Natural killer cell (primary cell): ENCODE measurements at regions not wholly inside any gene's neighbourhood (a gene's known extent, or its start where the extent isn't known, plus 50 kb on each side); places are given as distances from the start of the nearest gene placed in this dataset.
"Not testable (repeated sequence)": the region's sequence is repeated elsewhere in the genome, so short reads cannot be mapped to it uniquely, and the experiment has no call there.

ENCODE experiments used
- ATAC-seq, 3 donors: fragments of 150-1000 bp in 2 of 3; fragments of 200-7000 bp in 1 of 3; cut with Tn5 transposase; 1 replicate in 1 of 3; 2 replicates in 2 of 3; pipeline ENCODE4 v1.10.0; 2021; ENCODE audit warnings: mild to moderate bottlenecking in 2 of 3, moderate library complexity in 2 of 3
- DNase-seq, 2 donors: peaks; one replicate each; pipeline versions ENCODE4 v3.0.0 to v3.0.0-alpha.2; 2013 to 2021; ENCODE audit warnings: mixed read lengths in 1 of 2
- H3K27ac ChIP-seq: one replicate; pipeline ENCODE4 v1.5.1; 2013; ENCODE audit warnings: mild to moderate bottlenecking, low read length
- H3K27me3 ChIP-seq: one replicate; pipeline ENCODE4 v1.6.1; 2013; ENCODE audit warnings: low read length; ENCODE audit not compliant: control insufficient read depth, insufficient read depth
- H3K36me3 ChIP-seq: one replicate; pipeline ENCODE4 v1.6.1; 2013; ENCODE audit warnings: low read length; ENCODE audit not compliant: control insufficient read depth, insufficient read depth
- H3K4me1 ChIP-seq: one replicate; pipeline ENCODE4 v1.6.1; 2013; ENCODE audit warnings: low read length; ENCODE audit not compliant: control insufficient read depth, insufficient read depth
- H3K4me3 ChIP-seq: one replicate; pipeline ENCODE4 v1.5.1; 2013; ENCODE audit warnings: low read length
- H3K9me3 ChIP-seq: one replicate; pipeline ENCODE4 v1.6.1; 2013; ENCODE audit warnings: low read length; ENCODE audit not compliant: control insufficient read depth, insufficient read depth
- H3K27ac Mint-ChIP-seq, 2 donors: one replicate each; pipeline ENCODE4 v1.8.0; 2022; ENCODE audit warnings: mild to moderate bottlenecking in 2 of 2, mixed read lengths in 2 of 2, moderate library complexity in 1 of 2
- H3K27me3 Mint-ChIP-seq, 2 donors: one replicate each; pipeline ENCODE4 v1.8.0; 2022; ENCODE audit warnings: low read depth in 2 of 2, mixed read lengths in 2 of 2
- H3K36me3 Mint-ChIP-seq: one replicate; pipeline ENCODE4 v1.8.0; 2022; ENCODE audit warnings: mixed read lengths
- H3K4me1 Mint-ChIP-seq, 2 donors: one replicate each; pipeline ENCODE4 v1.8.0; 2022; ENCODE audit warnings: mixed read lengths in 2 of 2
- H3K4me3 Mint-ChIP-seq: one replicate; pipeline ENCODE4 v1.8.0; 2022; ENCODE audit warnings: mild to moderate bottlenecking, moderate library complexity, mixed read lengths
- H3K9me3 Mint-ChIP-seq, 2 donors: one replicate each; pipeline ENCODE4 v1.8.0; 2022; ENCODE audit warnings: mixed read lengths in 2 of 2
- WGBS: methylation state at CpG from one replicate; pipeline ENCODE4 v1.1.7; 2013; ENCODE audit warnings: missing lambda C conversion rate; ENCODE audit not compliant: insufficient coverage; 5-methylcytosine and 5-hydroxymethylcytosine counted together
- intact Hi-C: fragments of 100-400 bp; cut with micrococcal nuclease; formaldehyde crosslinking; loops from one replicate; pipeline ENCODE4 v1.14.2; 2022
- TF ChIP-seq, protein P1 (sequence below): fragments of 200-600 bp; IDR thresholded peaks from one replicate; pipeline ENCODE4 v1.8.0; 2022; ENCODE audit warnings: antibody characterized with exemption

DNA sequence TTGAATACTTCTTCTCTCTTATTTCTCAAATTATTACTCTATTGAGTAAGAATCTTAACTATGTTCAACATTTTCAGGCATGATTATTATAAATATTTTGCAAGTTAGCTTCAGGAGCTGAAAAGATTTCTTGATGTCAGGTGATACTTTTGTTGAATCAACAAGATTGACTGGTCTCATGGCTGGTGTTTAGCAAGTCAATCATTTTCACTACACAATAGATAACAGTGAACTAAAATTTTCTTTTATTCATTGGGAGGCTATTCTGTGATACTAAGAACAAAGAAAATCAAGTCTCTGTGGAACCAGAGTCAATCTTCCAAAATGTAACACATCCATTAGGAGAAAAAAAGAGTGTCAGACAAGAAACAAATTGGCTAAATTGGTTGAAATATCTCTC, 476.7 kb downstream of the CNTN3 start:
- peaks cover 4 to 11% of the 10 kb centered on the region in 2 donors for H3K9me3 Mint-ChIP-seq
- peaks cover 3% of the 10 kb centered on the region for H3K36me3 Mint-ChIP-seq
- TF ChIP-seq, protein P1, sequence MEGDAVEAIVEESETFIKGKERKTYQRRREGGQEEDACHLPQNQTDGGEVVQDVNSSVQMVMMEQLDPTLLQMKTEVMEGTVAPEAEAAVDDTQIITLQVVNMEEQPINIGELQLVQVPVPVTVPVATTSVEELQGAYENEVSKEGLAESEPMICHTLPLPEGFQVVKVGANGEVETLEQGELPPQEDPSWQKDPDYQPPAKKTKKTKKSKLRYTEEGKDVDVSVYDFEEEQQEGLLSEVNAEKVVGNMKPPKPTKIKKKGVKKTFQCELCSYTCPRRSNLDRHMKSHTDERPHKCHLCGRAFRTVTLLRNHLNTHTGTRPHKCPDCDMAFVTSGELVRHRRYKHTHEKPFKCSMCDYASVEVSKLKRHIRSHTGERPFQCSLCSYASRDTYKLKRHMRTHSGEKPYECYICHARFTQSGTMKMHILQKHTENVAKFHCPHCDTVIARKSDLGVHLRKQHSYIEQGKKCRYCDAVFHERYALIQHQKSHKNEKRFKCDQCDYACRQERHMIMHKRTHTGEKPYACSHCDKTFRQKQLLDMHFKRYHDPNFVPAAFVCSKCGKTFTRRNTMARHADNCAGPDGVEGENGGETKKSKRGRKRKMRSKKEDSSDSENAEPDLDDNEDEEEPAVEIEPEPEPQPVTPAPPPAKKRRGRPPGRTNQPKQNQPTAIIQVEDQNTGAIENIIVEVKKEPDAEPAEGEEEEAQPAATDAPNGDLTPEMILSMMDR, result no peak
- Histone ChIP-seq H3K4me3 (no peak overlapping the region), H3K36me3 (no peaks in the 10 kb centered on the region), H3K9me3 (peaks cover 9% of the 10 kb centered on the region), H3K27me3 (no peaks in the 10 kb centered on the region), H3K27ac (no peak overlapping the region), H3K4me1 (no peaks in the 10 kb centered on the region)
- H3K27ac Mint-ChIP-seq, result no peak overlapping the region
- H3K4me3 Mint-ChIP-seq, result no peak overlapping the region
- H3K27me3 Mint-ChIP-seq, result no peaks in the 10 kb centered on the region
- DNase-seq (no peak), ATAC-seq (no peak)
- no peaks in the 10 kb centered on the region for H3K4me1 Mint-ChIP-seq
- intact Hi-C loops, result no loop called here

DNA sequence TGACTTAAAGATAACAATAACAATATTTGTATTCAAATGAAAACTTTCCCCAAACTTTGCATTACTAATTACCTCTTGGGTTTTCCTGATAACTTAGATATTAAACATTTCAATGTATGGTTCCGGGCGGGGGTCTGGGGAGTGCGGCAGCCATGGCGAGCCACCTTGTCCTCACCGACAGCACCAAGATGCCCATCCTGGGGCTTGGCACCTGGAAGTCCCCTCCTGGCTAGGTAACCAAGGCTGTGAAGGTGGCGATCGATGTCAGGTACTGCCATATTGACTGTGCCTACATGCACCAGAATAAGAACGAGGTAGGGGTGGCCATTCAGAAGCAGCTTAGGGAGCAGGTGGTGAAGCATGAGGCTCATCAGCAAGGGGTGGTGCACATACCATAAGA, 478.7 kb downstream of the CNTN3 start:
- H3K27me3 ChIP-seq, result no peaks in the 10 kb centered on the region
- intact Hi-C loops, result no loop called here
- WGBS, result 95% methylated on average over 8 of the region's 8 CpGs
- no peaks in the 10 kb centered on the region for H3K36me3 ChIP-seq
- TF ChIP-seq, protein P1, result no peak
- no peaks in the 10 kb centered on the region for H3K4me1 Mint-ChIP-seq
- H3K27ac ChIP-seq, result no peak overlapping the region
- peaks cover 9 to 18% of the 10 kb centered on the region in 2 donors for H3K9me3 Mint-ChIP-seq
- H3K27me3 Mint-ChIP-seq, result no peaks in the 10 kb centered on the region
- ATAC-seq (no peak), DNase-seq (no peak)
- H3K4me3 ChIP-seq, result no peak overlapping the region
- no peak overlapping the region for H3K4me3 Mint-ChIP-seq
- H3K4me1 ChIP-seq, result no peaks in the 10 kb centered on the region
- H3K9me3 ChIP-seq, result peaks cover 9% of the 10 kb centered on the region
- H3K27ac Mint-ChIP-seq, result no peak overlapping the region
- peaks cover 9% of the 10 kb centered on the region for H3K36me3 Mint-ChIP-seq

DNA sequence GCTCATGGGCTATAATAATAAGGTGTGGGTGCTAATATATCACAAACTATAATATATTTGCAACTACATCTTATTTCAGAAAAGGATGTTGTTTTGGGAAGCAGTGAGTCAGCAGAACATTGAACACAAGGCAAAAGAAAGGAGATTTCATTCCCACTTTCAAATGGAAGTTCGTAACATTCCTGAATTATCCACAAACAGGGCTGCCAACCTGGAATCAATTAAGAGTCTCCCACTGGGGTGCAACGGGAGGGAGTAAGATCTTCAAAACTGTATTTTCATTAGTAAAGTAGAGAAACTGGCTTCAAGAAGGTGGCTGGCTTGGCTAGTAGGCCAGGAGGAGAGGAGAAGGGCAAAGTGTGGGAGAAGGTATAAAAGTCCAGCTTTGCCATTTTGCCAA, 479.6 kb downstream of the CNTN3 start:
- Mint-ChIP-seq H3K27me3 (no peaks in the 10 kb centered on the region), H3K4me1 (no peaks in the 10 kb centered on the region), H3K36me3 (peaks cover 9% of the 10 kb centered on the region), H3K4me3 (no peak overlapping the region), H3K27ac (no peak overlapping the region), H3K9me3 (peaks cover 12 to 18% of the 10 kb centered on the region in 2 donors)
- no peak for ATAC-seq
- intact Hi-C loops, result no loop called here
- Histone ChIP-seq H3K27ac (no peak overlapping the region), H3K27me3 (no peaks in the 10 kb centered on the region), H3K4me3 (no peak overlapping the region), H3K9me3 (peaks cover 9% of the 10 kb centered on the region), H3K4me1 (no peaks in the 10 kb centered on the region), H3K36me3 (no peaks in the 10 kb centered on the region)
- TF ChIP-seq, protein P1, result no peak
- no peak for DNase-seq
- WGBS, result 79% methylated on average over 2 of the region's 2 CpGs

DNA sequence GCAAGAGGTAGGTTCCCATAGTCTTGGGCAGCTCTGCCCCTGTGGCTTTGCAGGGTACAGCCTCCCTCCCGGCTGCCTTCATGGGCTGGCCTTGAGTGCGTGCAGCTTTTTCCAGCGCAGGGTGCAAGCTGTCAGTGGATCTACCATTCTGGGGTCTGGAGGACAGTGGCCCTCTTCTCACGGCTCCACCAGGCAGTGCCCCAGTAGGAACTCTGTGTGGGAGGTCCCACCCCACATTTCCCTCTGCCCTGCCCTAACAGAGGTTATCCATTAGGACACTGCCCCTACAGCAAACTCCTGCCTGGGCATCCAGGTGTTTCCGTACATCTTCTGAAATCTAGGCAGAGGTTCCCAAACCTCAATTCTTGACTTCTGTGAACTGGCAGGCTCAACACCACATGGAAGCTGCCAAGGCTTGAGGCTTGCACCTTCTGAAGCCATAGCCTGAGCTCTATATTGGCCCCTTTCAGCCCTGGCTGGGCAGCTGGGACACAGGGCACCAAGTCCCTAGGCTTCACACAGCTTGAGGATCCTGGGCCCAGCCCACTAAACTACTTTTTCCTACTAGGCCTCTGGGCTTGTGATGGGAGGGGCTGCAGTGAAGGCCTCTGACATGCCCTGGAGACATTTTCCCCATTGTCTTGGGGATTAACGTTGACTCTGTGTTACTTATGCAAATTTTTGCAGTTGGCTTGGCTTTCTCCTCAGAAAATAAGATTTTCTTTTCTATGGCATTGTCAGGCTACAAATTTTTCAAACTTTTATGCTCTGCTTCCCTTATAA, 482.7 kb downstream of the CNTN3 start:
- H3K27ac ChIP-seq, ATAC-seq, intact Hi-C loops, H3K27me3 ChIP-seq, DNase-seq, H3K36me3 ChIP-seq, H3K4me1 ChIP-seq, H3K4me3 Mint-ChIP-seq, H3K4me1 Mint-ChIP-seq, H3K4me3 ChIP-seq, H3K27ac Mint-ChIP-seq, H3K27me3 Mint-ChIP-seq, H3K9me3 ChIP-seq: not testable (repeated sequence)
- Mint-ChIP-seq H3K9me3 (peaks cover 19 to 24% of the 10 kb centered on the region in 2 donors), H3K36me3 (peaks cover 21% of the 10 kb centered on the region)
- 80% methylated on average over 6 of the region's 6 CpGs for WGBS
